OCI-LY3 (cell line): ENCODE measurements at regions not wholly inside any gene's neighbourhood (a gene's known extent, or its start where the extent isn't known, plus 50 kb on each side); places are given as distances from the start of the nearest gene placed in this dataset.

Experiments used
- EZH2phosphoT487 ChIP-seq: fragments of 200-600 bp; shearing (Covaris generic); IDR thresholded peaks from 2 replicates; pipeline ENCODE4 v1.6.1; 2018; ENCODE audit warnings: antibody characterized with exemption, mixed run types, low read depth
- TF ChIP-seq, protein P1 (sequence below): fragments of 200-600, 300-600 bp; sonication (generic); IDR thresholded peaks from 2 replicates; pipeline ENCODE4 v1.5.1; 2014; ENCODE audit warnings: antibody characterized with exemption, low read length, low read depth

DNA sequence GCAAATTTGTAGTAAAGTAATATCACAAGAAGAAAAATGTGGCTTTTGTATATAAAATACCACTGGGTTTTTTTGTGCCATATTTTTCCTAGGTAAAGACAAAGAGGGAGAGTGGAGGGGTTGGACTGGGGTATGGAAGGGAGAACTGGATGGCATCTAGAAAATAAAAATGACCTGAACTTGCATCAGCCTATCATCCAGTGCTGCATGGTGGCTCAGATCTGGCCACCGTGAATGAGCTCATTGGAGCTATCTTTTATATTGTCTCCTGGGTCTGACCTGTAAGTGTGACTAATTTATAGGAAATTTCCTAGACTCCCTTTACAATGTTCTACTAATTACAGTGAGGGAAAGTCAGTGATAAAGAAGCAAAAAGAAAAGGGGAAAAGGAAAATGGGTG is 369.0 kb downstream of the TMEM182 start:
- TF ChIP-seq, protein P1, sequence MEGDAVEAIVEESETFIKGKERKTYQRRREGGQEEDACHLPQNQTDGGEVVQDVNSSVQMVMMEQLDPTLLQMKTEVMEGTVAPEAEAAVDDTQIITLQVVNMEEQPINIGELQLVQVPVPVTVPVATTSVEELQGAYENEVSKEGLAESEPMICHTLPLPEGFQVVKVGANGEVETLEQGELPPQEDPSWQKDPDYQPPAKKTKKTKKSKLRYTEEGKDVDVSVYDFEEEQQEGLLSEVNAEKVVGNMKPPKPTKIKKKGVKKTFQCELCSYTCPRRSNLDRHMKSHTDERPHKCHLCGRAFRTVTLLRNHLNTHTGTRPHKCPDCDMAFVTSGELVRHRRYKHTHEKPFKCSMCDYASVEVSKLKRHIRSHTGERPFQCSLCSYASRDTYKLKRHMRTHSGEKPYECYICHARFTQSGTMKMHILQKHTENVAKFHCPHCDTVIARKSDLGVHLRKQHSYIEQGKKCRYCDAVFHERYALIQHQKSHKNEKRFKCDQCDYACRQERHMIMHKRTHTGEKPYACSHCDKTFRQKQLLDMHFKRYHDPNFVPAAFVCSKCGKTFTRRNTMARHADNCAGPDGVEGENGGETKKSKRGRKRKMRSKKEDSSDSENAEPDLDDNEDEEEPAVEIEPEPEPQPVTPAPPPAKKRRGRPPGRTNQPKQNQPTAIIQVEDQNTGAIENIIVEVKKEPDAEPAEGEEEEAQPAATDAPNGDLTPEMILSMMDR, result no peak
- TF ChIP-seq EZH2phosphoT487, result no peak
